ENCODE measurements at regions not wholly inside any gene's neighbourhood (a gene's known extent, or its start where the extent isn't known, plus 50 kb on each side); places are given as distances from the start of the nearest gene placed in this dataset.

GRCh38 chr5:18970000-18970399, 1018.0 kb downstream of the CDH18 start (continued):
- no peak for TF ChIP-seq ELK4 (IDR thresholded peaks at IDR 0.05; ENCODE audit: borderline replicate concordance, low read depth, low read length)
- no peak for TF ChIP-seq ZNF175 (tag by site-specific recombination; IDR thresholded peaks at IDR 0.05)
- no peak for TF ChIP-seq ZNF548 (tag by site-specific recombination; IDR thresholded peaks at IDR 0.05)

GRCh38 chr5:18972177-18972576, 1015.8 kb downstream of the CDH18 start:
- Histone ChIP-seq H3K4me1 (ENCODE audit: control insufficient read depth, insufficient read depth, low read length) (no peaks in the 10 kb centered on the region), H3K4me3 (ENCODE audit: low read depth, low read length) (no peak overlapping the region), H3K27ac (ENCODE audit: extremely low read depth, low read depth, low read length) (no peak overlapping the region), H3K9me3 (ENCODE audit: control insufficient read depth, insufficient read depth, low read depth, low read length) (no peaks in the 10 kb centered on the region), H3K36me3 (ENCODE audit: control insufficient read depth in 2 of 2, insufficient read depth in 1 of 2, low read length in 2 of 2) (no peaks in the 10 kb centered on the region)
- CTCF ChIA-PET = interaction anchor here (0.7 kb wide), 1 partner anchor 995 kb away, joined by 3 read pairs; no protein-coding TSS in a partner anchor
- POLR2A ChIA-PET = no interaction called here
- no peak for TF ChIP-seq YY1 (tag by site-specific recombination; IDR thresholded peaks at IDR 0.05)
- TF ChIP-seq ZNF214 (tag by site-specific recombination; IDR thresholded peaks at IDR 0.05; ENCODE audit: borderline replicate concordance) = no peak
- no peak for TF ChIP-seq PATZ1 (tag by site-specific recombination; IDR thresholded peaks at IDR 0.05)

- no peak for TF ChIP-seq MEIS1 (CRISPR knock-in tag; IDR thresholded peaks at IDR 0.05; ENCODE audit: borderline replicate concordance)
- TF ChIP-seq GLI2 (tag by site-specific recombination; IDR thresholded peaks at IDR 0.05; ENCODE audit: borderline replicate concordance, low read depth) = no peak
- no peak for TF ChIP-seq INSM2 (tag by site-specific recombination; IDR thresholded peaks at IDR 0.05)
- no peak for TF ChIP-seq AEBP2 (tag by site-specific recombination; IDR thresholded peaks at IDR 0.05; ENCODE audit: borderline replicate concordance)
- no peak for TF ChIP-seq SP2 (tag by site-specific recombination; IDR thresholded peaks at IDR 0.05)
- TF ChIP-seq ZNF324 (tag by site-specific recombination; IDR thresholded peaks at IDR 0.05) = no peak
- no peak for TF ChIP-seq ZNF747 (tag by site-specific recombination; IDR thresholded peaks at IDR 0.05)
- no peak for TF ChIP-seq ZNF433 (tag by site-specific recombination; IDR thresholded peaks at IDR 0.05; ENCODE audit: low read depth)
- no peak for TF ChIP-seq BCL6B (tag by site-specific recombination; IDR thresholded peaks at IDR 0.05)
- TF ChIP-seq PRDM6 (tag by site-specific recombination; IDR thresholded peaks at IDR 0.05) = no peak
- TF ChIP-seq ZNF76 (tag by site-specific recombination; IDR thresholded peaks at IDR 0.05; ENCODE audit: borderline replicate concordance, low read depth) = no peak
- TF ChIP-seq TRIM28 (IDR thresholded peaks at IDR 0.05; ENCODE audit: borderline replicate concordance, low read length) = no peak
- no peak for TF ChIP-seq GLIS1 (tag by site-specific recombination; IDR thresholded peaks at IDR 0.05)
- no peak for TF ChIP-seq KLF16 (tag by site-specific recombination; IDR thresholded peaks at IDR 0.05)
Observed at GRCh38 chr5:18975624-18976023, 1012.4 kb downstream of the CDH18 start.

More at GRCh38 chr5:18975624-18976023, 1012.4 kb downstream of the CDH18 start:
- ChIA-PET CTCF (interaction anchor here (0.6 kb wide), 1 partner anchor 278 kb away, joined by 3 read pairs; no protein-coding TSS in a partner anchor), POLR2A (no interaction called here)
- Histone ChIP-seq H3K27ac (ENCODE audit: extremely low read depth, low read depth, low read length) (no peak overlapping the region), H3K36me3 (ENCODE audit: control insufficient read depth in 2 of 2, insufficient read depth in 1 of 2, low read length in 2 of 2) (no peaks in the 10 kb centered on the region), H3K4me1 (ENCODE audit: control insufficient read depth, insufficient read depth, low read length) (no peaks in the 10 kb centered on the region), H3K4me3 (ENCODE audit: low read depth, low read length) (no peak overlapping the region), H3K9me3 (ENCODE audit: control insufficient read depth, insufficient read depth, low read depth, low read length) (no peaks in the 10 kb centered on the region)

Measured in HEK293 (cell line).